Fibroblast of lung (primary cell): ENCODE measurements at regions not wholly inside any gene's neighbourhood (a gene's known extent, or its start where the extent isn't known, plus 50 kb on each side); places are given as distances from the start of the nearest gene placed in this dataset.

Experiments used
- CTCF ChIP-seq, 2 donors: IDR thresholded peaks in 1 of 2; conservative IDR thresholded peaks in 1 of 2; 1 replicate in 1 of 2; 2 replicates in 1 of 2; pipeline ENCODE4 v1.5.1; 2011 to 2012; ENCODE audit warnings: low read length in 2 of 2, control low read depth in 1 of 2, inconsistent platforms in 1 of 2, low read depth in 1 of 2, mild to moderate bottlenecking in 1 of 2
- EZH2 ChIP-seq: IDR thresholded peaks from 2 replicates; pipeline ENCODE4 v1.5.1; 2012; ENCODE audit warnings: low read length, control low read depth, mild to moderate bottlenecking; ENCODE audit errors: missing control alignments

DNA sequence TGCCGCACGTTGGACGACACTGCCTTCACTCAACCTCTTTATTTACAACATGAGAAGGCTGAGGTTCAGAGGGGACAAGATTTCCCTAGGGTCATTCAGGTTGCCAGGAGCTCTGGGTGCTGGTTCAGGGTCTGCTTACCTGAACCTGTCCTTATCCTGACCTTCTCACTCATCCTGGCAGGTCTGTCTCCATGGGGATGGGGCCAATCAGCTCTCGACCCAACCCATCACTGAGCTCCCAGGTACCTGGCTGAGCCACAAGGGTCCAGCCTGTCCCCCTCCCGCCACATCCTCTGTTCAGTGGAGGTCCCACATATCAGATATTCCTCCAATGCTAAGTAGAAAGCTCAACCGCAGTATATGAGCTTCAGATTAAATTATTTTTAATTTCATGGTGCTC, 225.6 kb downstream of the ANKRD60 start:
- TF ChIP-seq CTCF (conservative IDR thresholded peaks at IDR 0.05 in 1 of 2, IDR thresholded peaks at IDR 0.05 in 1 of 2; ENCODE audit: low read depth in 1 of 2, low read length in 2 of 2) = no peak
- no peak for TF ChIP-seq EZH2
